Neural crest cell (in vitro differentiated cells): ENCODE measurements at regions not wholly inside any gene's neighbourhood (a gene's known extent, or its start where the extent isn't known, plus 50 kb on each side); places are given as distances from the start of the nearest gene placed in this dataset.

Experiments
- DNase-seq: peaks from one replicate; pipeline ENCODE4 v3.0.0; 2021; ENCODE audit warnings: low read depth, mixed read lengths, low spot score
- H3K27ac Mint-ChIP-seq: one replicate; pipeline ENCODE4 v1.8.0; 2021; ENCODE audit warnings: mild to moderate bottlenecking, mixed read lengths; ENCODE audit not compliant: unreplicated experiment
- H3K27me3 Mint-ChIP-seq: 2 replicates; pipeline ENCODE4 v1.8.0; 2021; ENCODE audit warnings: low read depth, mild to moderate bottlenecking, mixed read lengths
- H3K36me3 Mint-ChIP-seq: 2 replicates; pipeline ENCODE4 v1.8.0; 2021; ENCODE audit warnings: low read depth, mild to moderate bottlenecking, mixed read lengths
- H3K4me1 Mint-ChIP-seq: 2 replicates; pipeline ENCODE4 v1.8.0; 2021; ENCODE audit warnings: mixed read lengths
- H3K4me3 Mint-ChIP-seq: one replicate; pipeline ENCODE4 v1.8.0; 2021; ENCODE audit warnings: mild to moderate bottlenecking, mixed read lengths
- H3K9me3 Mint-ChIP-seq: 2 replicates; pipeline ENCODE4 v1.8.0; 2021; ENCODE audit warnings: mixed read lengths
- TF ChIP-seq, protein P1 (sequence below): fragments of 200-600 bp; sonication (generic); conservative IDR thresholded peaks from 2 replicates; pipeline ENCODE4 v1.5.0; 2021; ENCODE audit warnings: antibody characterized with exemption, mild to moderate bottlenecking

DNA sequence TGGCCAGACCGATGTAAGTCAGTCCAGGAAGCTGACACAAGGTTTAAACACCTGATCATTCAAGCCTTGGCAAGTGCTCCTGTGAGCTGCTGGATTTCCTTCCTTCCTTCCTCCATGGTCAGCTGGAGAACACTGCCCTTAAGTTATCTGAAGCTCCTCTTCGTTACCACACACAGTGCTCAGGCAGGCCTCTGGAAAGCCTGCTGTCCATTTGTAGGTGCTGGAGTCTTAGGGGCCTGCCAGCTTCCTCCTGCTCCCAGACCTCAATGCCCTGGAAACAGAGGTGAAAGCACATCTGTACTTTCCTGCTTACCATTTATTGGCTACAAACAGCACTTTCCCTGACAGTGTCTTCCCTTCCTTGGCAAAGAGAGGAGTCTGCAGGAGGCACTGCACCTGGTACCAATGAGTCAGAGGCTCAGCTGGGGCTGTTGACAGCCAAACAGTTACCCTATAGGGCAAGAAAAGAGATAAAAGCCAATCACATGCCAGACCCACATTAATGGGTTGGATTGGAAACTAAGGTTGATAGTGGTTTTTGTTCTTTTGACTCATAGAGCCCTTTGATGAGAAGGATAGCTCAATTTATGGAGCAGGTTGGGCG is 72.6 kb upstream of the PUM3 start:
- no peaks in the 10 kb centered on the region for H3K36me3 Mint-ChIP-seq
- no peaks in the 10 kb centered on the region for H3K9me3 Mint-ChIP-seq
- peaks cover 51% of the 10 kb centered on the region for H3K27me3 Mint-ChIP-seq
- TF ChIP-seq, protein P1, sequence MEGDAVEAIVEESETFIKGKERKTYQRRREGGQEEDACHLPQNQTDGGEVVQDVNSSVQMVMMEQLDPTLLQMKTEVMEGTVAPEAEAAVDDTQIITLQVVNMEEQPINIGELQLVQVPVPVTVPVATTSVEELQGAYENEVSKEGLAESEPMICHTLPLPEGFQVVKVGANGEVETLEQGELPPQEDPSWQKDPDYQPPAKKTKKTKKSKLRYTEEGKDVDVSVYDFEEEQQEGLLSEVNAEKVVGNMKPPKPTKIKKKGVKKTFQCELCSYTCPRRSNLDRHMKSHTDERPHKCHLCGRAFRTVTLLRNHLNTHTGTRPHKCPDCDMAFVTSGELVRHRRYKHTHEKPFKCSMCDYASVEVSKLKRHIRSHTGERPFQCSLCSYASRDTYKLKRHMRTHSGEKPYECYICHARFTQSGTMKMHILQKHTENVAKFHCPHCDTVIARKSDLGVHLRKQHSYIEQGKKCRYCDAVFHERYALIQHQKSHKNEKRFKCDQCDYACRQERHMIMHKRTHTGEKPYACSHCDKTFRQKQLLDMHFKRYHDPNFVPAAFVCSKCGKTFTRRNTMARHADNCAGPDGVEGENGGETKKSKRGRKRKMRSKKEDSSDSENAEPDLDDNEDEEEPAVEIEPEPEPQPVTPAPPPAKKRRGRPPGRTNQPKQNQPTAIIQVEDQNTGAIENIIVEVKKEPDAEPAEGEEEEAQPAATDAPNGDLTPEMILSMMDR, result no peak
- no peak for DNase-seq
- H3K27ac Mint-ChIP-seq, result no peak overlapping the region
- H3K4me1 Mint-ChIP-seq, result no peaks in the 10 kb centered on the region
- no peak overlapping the region for H3K4me3 Mint-ChIP-seq

DNA sequence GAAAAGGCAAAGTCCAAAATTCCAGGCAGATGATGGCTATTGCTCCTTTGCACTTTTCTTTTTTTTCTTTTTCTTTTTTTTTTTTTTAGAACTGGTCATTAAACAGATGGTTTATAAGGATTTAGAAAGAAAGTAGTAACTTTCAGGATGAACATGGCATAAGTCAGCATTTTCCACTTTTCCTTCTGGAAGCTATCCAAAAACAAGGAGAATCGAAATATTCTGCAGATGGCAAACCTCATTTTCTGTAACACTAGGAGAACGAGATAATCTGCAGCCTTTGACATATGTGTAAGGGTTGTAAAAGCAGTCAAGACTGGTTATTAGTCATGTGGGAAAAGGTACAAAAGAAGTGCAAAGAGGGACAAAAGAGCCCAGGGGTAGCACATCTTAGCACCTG is 69.1 kb upstream of the PUM3 start:
- no peaks in the 10 kb centered on the region for H3K9me3 Mint-ChIP-seq
- TF ChIP-seq, protein P1, result no peak
- H3K4me1 Mint-ChIP-seq, result no peaks in the 10 kb centered on the region
- no peak for DNase-seq
- peaks cover 43% of the 10 kb centered on the region for H3K27me3 Mint-ChIP-seq
- no peak overlapping the region for H3K27ac Mint-ChIP-seq
- H3K4me3 Mint-ChIP-seq, result no peak overlapping the region
- H3K36me3 Mint-ChIP-seq, result no peaks in the 10 kb centered on the region

DNA sequence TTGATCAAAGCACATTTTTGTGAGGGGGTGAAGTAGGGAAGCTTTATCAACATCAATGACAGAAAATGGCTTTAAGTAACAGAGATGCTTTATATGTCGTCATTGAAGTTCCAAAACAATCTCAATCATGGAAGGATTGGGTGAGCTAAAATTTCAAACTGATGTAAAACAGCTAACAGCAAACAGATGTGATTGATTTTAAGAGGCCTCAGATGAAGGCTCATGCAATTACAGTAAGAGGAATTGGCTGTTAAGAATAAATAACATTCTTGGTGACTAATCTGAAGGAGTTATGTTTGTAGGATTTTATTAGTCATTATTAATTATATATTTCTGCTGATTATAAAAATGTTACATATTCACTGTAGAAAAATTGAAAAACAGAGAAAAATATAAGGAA is 63.5 kb upstream of the PUM3 start:
- no peak overlapping the region for H3K4me3 Mint-ChIP-seq
- no peak overlapping the region for H3K27ac Mint-ChIP-seq
- TF ChIP-seq, protein P1, result no peak
- H3K27me3 Mint-ChIP-seq, result peaks cover 32% of the 10 kb centered on the region
- H3K4me1 Mint-ChIP-seq, result no peaks in the 10 kb centered on the region
- H3K36me3 Mint-ChIP-seq, result no peaks in the 10 kb centered on the region
- DNase-seq, result no peak
- no peaks in the 10 kb centered on the region for H3K9me3 Mint-ChIP-seq

DNA sequence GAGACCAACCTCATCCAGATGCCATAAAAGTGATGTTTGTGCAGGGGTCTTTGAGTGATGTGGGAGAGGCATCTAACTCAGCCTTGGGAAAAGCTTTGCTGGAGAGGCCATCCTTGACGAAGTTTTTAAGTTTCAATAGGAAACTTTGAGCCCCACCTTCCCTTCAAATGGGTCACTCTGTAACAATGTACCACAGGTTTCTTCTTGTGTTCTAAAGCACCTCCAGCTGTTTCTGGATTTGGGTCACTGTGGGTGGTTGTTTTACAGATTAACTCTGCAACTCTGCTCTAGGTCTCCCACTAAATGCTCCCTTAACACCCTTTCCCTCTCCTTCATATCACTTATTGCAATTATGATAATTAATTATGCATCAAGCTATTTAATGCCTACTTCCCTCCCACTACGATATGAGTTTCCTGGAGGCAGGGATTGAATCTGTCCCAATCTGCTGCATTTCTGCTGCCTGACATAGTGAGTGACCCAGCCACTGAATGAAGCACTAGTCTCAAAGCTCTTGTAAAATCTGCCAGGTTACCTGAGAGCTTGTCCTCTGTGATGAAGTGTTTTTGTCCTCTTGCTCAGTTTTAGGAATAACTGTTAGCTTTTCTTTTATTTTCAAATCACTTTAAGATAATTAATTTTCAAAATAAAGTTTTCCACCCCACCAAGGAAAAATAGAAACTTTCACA is 60.5 kb upstream of the PUM3 start:
- TF ChIP-seq, protein P1, result no peak
- H3K36me3 Mint-ChIP-seq, result peaks cover 5% of the 10 kb centered on the region
- no peak overlapping the region for H3K27ac Mint-ChIP-seq
- no peak for DNase-seq
- no peak overlapping the region for H3K4me3 Mint-ChIP-seq
- H3K27me3 Mint-ChIP-seq, result peaks cover 17% of the 10 kb centered on the region
- peaks cover 4% of the 10 kb centered on the region for H3K9me3 Mint-ChIP-seq
- no peaks in the 10 kb centered on the region for H3K4me1 Mint-ChIP-seq
